Duodenal mucosa (tissue), 2 donors: ENCODE measurements at regions not wholly inside any gene's neighbourhood (a gene's known extent, or its start where the extent isn't known, plus 50 kb on each side); places are given as distances from the start of the nearest gene placed in this dataset.

Source experiments
- H3K27ac ChIP-seq: one replicate; pipeline ENCODE4 v1.7.0; 2013; ENCODE audit warnings: low read depth, low read length
- H3K27me3 ChIP-seq, 2 donors: one replicate each; pipeline ENCODE4 v1.7.0; 2013; ENCODE audit warnings: low read length in 2 of 2, control low read depth in 1 of 2; ENCODE audit not compliant: insufficient read depth in 2 of 2, control insufficient read depth in 1 of 2
- H3K36me3 ChIP-seq, 2 donors: one replicate each; pipeline ENCODE4 v1.7.0; 2013; ENCODE audit warnings: low read length in 2 of 2, control low read depth in 1 of 2; ENCODE audit not compliant: insufficient read depth in 2 of 2, control insufficient read depth in 1 of 2
- H3K4me1 ChIP-seq, 2 donors: one replicate each; pipeline ENCODE4 v1.7.0; 2013; ENCODE audit warnings: low read length in 2 of 2, control low read depth in 1 of 2; ENCODE audit not compliant: insufficient read depth in 2 of 2, control insufficient read depth in 1 of 2
- H3K4me3 ChIP-seq, 2 donors: one replicate each; pipeline ENCODE4 v1.7.0; 2013; ENCODE audit warnings: low read length in 2 of 2, low read depth in 1 of 2
- H3K9ac ChIP-seq, 2 donors: one replicate each; pipeline ENCODE4 v1.7.0; 2013; ENCODE audit warnings: low read length in 2 of 2, low read depth in 1 of 2
- H3K9me3 ChIP-seq, 2 donors: one replicate each; pipeline ENCODE4 v1.7.0; 2013; ENCODE audit warnings: low read length in 2 of 2, control low read depth in 1 of 2; ENCODE audit not compliant: control insufficient read depth in 1 of 2

- no peak overlapping the region for H3K9ac ChIP-seq
- H3K4me3 ChIP-seq: no peak overlapping the region
- H3K27ac ChIP-seq: no peak overlapping the region
- no peaks in the 10 kb centered on the region for H3K36me3 ChIP-seq
- no peaks in the 10 kb centered on the region for H3K9me3 ChIP-seq
- H3K4me1 ChIP-seq: peaks cover 0 to 6% of the 10 kb centered on the region in 2 donors
- no peaks in the 10 kb centered on the region for H3K27me3 ChIP-seq
Observed at GRCh38 chr6:113412589-113413357, 444.4 kb upstream of the MARCKS start.

GRCh38 chr6:113414511-113414910 lies 442.6 kb upstream of the MARCKS start:
- no peak overlapping the region for H3K9ac ChIP-seq
- H3K4me1 ChIP-seq: peaks cover 0 to 6% of the 10 kb centered on the region in 2 donors
- H3K27me3 ChIP-seq: no peaks in the 10 kb centered on the region
- no peaks in the 10 kb centered on the region for H3K9me3 ChIP-seq
- no peak overlapping the region for H3K4me3 ChIP-seq
- H3K27ac ChIP-seq: no peak overlapping the region
- H3K36me3 ChIP-seq: no peaks in the 10 kb centered on the region

- Histone ChIP-seq H3K9me3 (no peaks in the 10 kb centered on the region), H3K4me3 (no peak overlapping the region), H3K27me3 (no peaks in the 10 kb centered on the region), H3K27ac (no peak overlapping the region), H3K36me3 (no peaks in the 10 kb centered on the region), H3K4me1 (peaks cover 0 to 4% of the 10 kb centered on the region in 2 donors), H3K9ac (no peak overlapping the region)
Observed at GRCh38 chr6:113416170-113416569, 441.0 kb upstream of the MARCKS start.

- Histone ChIP-seq H3K9ac (no peak overlapping the region), H3K27ac (no peak overlapping the region), H3K27me3 (no peaks in the 10 kb centered on the region), H3K4me1 (no peaks in the 10 kb centered on the region), H3K36me3 (no peaks in the 10 kb centered on the region), H3K9me3 (no peaks in the 10 kb centered on the region), H3K4me3 (no peak overlapping the region)
Observed at GRCh38 chr6:113420290-113420689, 436.9 kb upstream of the MARCKS start.

GRCh38 chr6:113421997-113422396 lies 435.1 kb upstream of the MARCKS start:
- Histone ChIP-seq H3K4me1 (no peaks in the 10 kb centered on the region), H3K9me3 (no peaks in the 10 kb centered on the region), H3K36me3 (no peaks in the 10 kb centered on the region), H3K9ac (no peak overlapping the region), H3K4me3 (no peak overlapping the region), H3K27me3 (no peaks in the 10 kb centered on the region), H3K27ac (no peak overlapping the region)

- Histone ChIP-seq H3K4me1 (no peaks in the 10 kb centered on the region), H3K4me3 (no peak overlapping the region), H3K36me3 (no peaks in the 10 kb centered on the region), H3K9ac (no peak overlapping the region), H3K27me3 (no peaks in the 10 kb centered on the region), H3K27ac (no peak overlapping the region), H3K9me3 (no peaks in the 10 kb centered on the region)
Observed at GRCh38 chr6:113423956-113424355, 433.2 kb upstream of the MARCKS start.

GRCh38 chr6:113425977-113426660 lies 431.0 kb upstream of the MARCKS start:
- Histone ChIP-seq H3K4me1 (no peaks in the 10 kb centered on the region), H3K4me3 (no peak overlapping the region), H3K27ac (no peak overlapping the region), H3K27me3 (no peaks in the 10 kb centered on the region), H3K36me3 (no peaks in the 10 kb centered on the region), H3K9me3 (no peaks in the 10 kb centered on the region), H3K9ac (no peak overlapping the region)

GRCh38 chr6:113427617-113428016 lies 429.5 kb upstream of the MARCKS start:
- H3K9ac ChIP-seq: no peak overlapping the region
- no peak overlapping the region for H3K4me3 ChIP-seq
- H3K27ac ChIP-seq: no peak overlapping the region
- H3K27me3 ChIP-seq: no peaks in the 10 kb centered on the region
- H3K9me3 ChIP-seq: no peaks in the 10 kb centered on the region
- no peaks in the 10 kb centered on the region for H3K36me3 ChIP-seq
- no peaks in the 10 kb centered on the region for H3K4me1 ChIP-seq

GRCh38 chr6:113428702-113429101 lies 428.4 kb upstream of the MARCKS start:
- Histone ChIP-seq H3K9ac (no peak overlapping the region), H3K9me3 (no peaks in the 10 kb centered on the region), H3K4me3 (no peak overlapping the region), H3K27ac (no peak overlapping the region), H3K4me1 (peaks cover 0 to 10% of the 10 kb centered on the region in 2 donors), H3K36me3 (no peaks in the 10 kb centered on the region), H3K27me3 (no peaks in the 10 kb centered on the region)

- Histone ChIP-seq H3K9ac (no peak overlapping the region), H3K9me3 (no peaks in the 10 kb centered on the region), H3K4me1 (peaks cover 0 to 10% of the 10 kb centered on the region in 2 donors), H3K4me3 (no peak overlapping the region), H3K27ac (no peak overlapping the region), H3K27me3 (no peaks in the 10 kb centered on the region), H3K36me3 (no peaks in the 10 kb centered on the region)
Observed at GRCh38 chr6:113432521-113433334, 424.4 kb upstream of the MARCKS start.
